Tibial artery (tissue), 4 donors: ENCODE measurements at regions not wholly inside any gene's neighbourhood (a gene's known extent, or its start where the extent isn't known, plus 50 kb on each side); places are given as distances from the start of the nearest gene placed in this dataset.

Experiments used
- DNase-seq, 2 donors: peaks; one replicate each; pipeline ENCODE4 v3.0.0-alpha.2; 2019
- H3K27ac ChIP-seq, 2 donors: fragments of 200-600 bp; sonication (generic) in 1 of 2; 1 replicate in 1 of 2; 2 replicates in 1 of 2; pipeline ENCODE4 v1.5.1; 2018 to 2019; ENCODE audit warnings: mild to moderate bottlenecking in 1 of 2
- H3K27me3 ChIP-seq, 2 donors: fragments of 200-600 bp; sonication (generic) in 1 of 2; one replicate each; pipeline versions ENCODE4 v1.5.1 to v1.6.0; 2016 to 2019
- H3K36me3 ChIP-seq, 3 donors: fragments of 200-600 bp; sonication (generic) in 2 of 3; one replicate each; pipeline ENCODE4 v1.5.1; 2016 to 2019; ENCODE audit warnings: mild to moderate bottlenecking in 2 of 3
- H3K4me1 ChIP-seq, 4 donors: fragments of 200-600 bp; sonication (generic) in 2 of 4; 1 replicate in 3 of 4; 2 replicates in 1 of 4; pipeline ENCODE4 v1.5.1; 2016 to 2019
- H3K4me3 ChIP-seq, 2 donors: fragments of 200-600 bp; sonication (generic) in 1 of 2; 1 replicate in 1 of 2; 2 replicates in 1 of 2; pipeline ENCODE4 v1.5.1; 2018 to 2019; ENCODE audit warnings: mild to moderate bottlenecking in 2 of 2
- H3K9me3 ChIP-seq, 3 donors: fragments of 200-600 bp; sonication (generic) in 1 of 3; one replicate each; pipeline ENCODE4 v1.5.1; 2016 to 2019
- intact Hi-C: fragments of 100-400 bp; cut with DNase I; formaldehyde crosslinking; loops from one replicate; pipeline ENCODE4 v1.15.0; 2023; ENCODE audit warnings: low total_unique reads
- TF ChIP-seq, protein P1 (sequence below), 2 experiments: fragments of 200-600 bp in 1 of 2; fragments of 450-650 bp in 1 of 2; IDR thresholded peaks; one replicate each; pipeline ENCODE4 v1.5.1; 2017 to 2019; ENCODE audit warnings: antibody characterized with exemption in 2 of 2, mild to moderate bottlenecking in 1 of 2, moderate library complexity in 1 of 2

GRCh38 chr13:38518328-38518727 is 168.5 kb upstream of the FREM2 start:
- no peak for DNase-seq

DNA sequence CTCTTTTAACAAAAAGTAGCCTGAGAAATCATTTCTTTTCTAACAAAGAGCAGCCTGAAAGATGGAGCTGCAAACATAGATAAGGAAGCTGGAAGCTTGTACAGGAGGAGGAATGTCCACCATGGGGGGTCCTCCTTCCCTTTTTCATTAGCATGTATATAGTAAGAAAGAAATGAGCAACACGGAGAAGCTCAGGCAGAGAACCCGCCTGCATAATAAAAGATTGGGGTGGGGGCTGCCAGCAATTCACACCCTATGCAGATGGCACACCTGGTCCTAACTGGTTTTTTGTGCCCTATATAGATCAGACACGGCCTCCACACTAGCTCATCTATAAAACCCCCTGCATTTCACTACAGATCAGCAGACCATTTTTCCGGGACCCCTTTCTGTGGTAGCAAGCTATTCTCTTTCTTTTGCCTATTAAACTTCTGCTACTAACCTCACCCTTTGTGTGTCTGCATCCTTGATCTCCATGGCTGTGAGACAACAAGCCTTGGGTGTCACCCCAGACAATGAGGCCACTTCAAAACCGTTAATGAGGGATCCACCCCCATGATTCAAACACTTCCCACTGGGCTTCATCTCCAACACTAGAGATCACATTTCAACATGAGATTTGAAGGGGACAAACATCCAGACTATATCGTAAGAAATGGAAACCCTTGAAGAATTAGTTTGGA is 167.5 kb upstream of the FREM2 start:
- no peak overlapping the region for H3K27ac ChIP-seq
- H3K27me3 ChIP-seq = no peaks in the 10 kb centered on the region
- no peaks in the 10 kb centered on the region for H3K36me3 ChIP-seq
- no peak for DNase-seq
- TF ChIP-seq, protein P1, sequence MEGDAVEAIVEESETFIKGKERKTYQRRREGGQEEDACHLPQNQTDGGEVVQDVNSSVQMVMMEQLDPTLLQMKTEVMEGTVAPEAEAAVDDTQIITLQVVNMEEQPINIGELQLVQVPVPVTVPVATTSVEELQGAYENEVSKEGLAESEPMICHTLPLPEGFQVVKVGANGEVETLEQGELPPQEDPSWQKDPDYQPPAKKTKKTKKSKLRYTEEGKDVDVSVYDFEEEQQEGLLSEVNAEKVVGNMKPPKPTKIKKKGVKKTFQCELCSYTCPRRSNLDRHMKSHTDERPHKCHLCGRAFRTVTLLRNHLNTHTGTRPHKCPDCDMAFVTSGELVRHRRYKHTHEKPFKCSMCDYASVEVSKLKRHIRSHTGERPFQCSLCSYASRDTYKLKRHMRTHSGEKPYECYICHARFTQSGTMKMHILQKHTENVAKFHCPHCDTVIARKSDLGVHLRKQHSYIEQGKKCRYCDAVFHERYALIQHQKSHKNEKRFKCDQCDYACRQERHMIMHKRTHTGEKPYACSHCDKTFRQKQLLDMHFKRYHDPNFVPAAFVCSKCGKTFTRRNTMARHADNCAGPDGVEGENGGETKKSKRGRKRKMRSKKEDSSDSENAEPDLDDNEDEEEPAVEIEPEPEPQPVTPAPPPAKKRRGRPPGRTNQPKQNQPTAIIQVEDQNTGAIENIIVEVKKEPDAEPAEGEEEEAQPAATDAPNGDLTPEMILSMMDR (IDR thresholded peaks at IDR 0.05) = no peak
- H3K4me3 ChIP-seq = no peak overlapping the region
- H3K4me1 ChIP-seq = no peaks in the 10 kb centered on the region
- no peaks in the 10 kb centered on the region for H3K9me3 ChIP-seq
- intact Hi-C loops = no loop called here

More at GRCh38 chr13:38518328-38518727, 168.5 kb upstream of the FREM2 start:
- H3K27ac ChIP-seq = no peak overlapping the region
- H3K27me3 ChIP-seq = no peaks in the 10 kb centered on the region
- no peak overlapping the region for H3K4me3 ChIP-seq
- intact Hi-C loops = no loop called here
- no peaks in the 10 kb centered on the region for H3K36me3 ChIP-seq
- no peaks in the 10 kb centered on the region for H3K9me3 ChIP-seq
- H3K4me1 ChIP-seq = no peaks in the 10 kb centered on the region
- TF ChIP-seq, protein P1 (IDR thresholded peaks at IDR 0.05) = no peak

DNA sequence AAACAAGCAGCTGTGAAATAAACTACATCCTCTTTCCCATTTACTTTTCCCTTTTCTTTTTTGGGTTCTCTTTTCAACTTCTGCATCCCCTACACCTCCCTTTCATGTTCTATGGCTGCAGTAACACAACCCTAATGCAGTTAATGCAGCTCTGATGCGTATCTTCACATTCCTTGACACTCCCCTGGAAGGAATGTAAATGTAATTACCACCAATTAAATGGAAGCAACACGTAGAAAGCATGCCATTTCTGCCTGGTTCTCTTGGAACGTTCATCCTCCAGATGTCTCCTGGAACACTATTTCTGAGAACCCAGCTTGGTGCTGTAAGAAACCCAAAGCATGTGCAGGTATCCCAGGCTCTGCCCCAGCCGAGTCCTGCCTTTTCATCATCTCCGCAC is 166.8 kb upstream of the FREM2 start:
- Histone ChIP-seq H3K9me3 (no peaks in the 10 kb centered on the region), H3K4me3 (no peak overlapping the region), H3K27me3 (no peaks in the 10 kb centered on the region), H3K27ac (no peak overlapping the region), H3K36me3 (no peaks in the 10 kb centered on the region), H3K4me1 (no peaks in the 10 kb centered on the region)
- intact Hi-C loops = no loop called here
- TF ChIP-seq, protein P1 (IDR thresholded peaks at IDR 0.05) = no peak
- DNase-seq = no peak

DNA sequence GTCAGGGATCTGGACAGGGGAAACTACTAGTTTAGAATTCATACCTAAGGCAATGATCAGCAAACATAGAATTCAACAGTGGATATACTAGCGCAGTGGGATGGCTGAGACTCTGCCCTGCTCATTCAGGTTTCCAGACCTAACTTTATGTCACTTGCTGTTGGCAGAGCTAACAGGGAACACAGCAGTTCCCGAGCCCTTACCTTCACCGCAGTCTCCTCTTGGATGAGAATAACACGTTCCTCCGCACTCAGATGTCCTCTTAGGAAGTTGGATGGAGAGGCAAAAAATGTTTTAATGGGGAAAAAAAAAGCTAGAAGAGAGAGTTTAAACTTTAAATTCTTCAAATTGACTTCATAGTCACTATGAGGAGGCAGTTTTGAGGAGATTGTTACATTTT is 159.7 kb upstream of the FREM2 start:
- DNase-seq = no peak
- no peak overlapping the region for H3K27ac ChIP-seq
- no peaks in the 10 kb centered on the region for H3K27me3 ChIP-seq
- no peaks in the 10 kb centered on the region for H3K36me3 ChIP-seq
- no peaks in the 10 kb centered on the region for H3K4me1 ChIP-seq
- H3K9me3 ChIP-seq = no peaks in the 10 kb centered on the region
- intact Hi-C loops = no loop called here
- TF ChIP-seq, protein P1 (IDR thresholded peaks at IDR 0.05) = no peak
- no peak overlapping the region for H3K4me3 ChIP-seq

- no peak for DNase-seq
- Histone ChIP-seq H3K27ac (no peak overlapping the region), H3K36me3 (no peaks in the 10 kb centered on the region), H3K4me3 (no peak overlapping the region), H3K9me3 (no peaks in the 10 kb centered on the region), H3K27me3 (no peaks in the 10 kb centered on the region), H3K4me1 (no peaks in the 10 kb centered on the region)
- intact Hi-C loops = no loop called here
- TF ChIP-seq, protein P1 (IDR thresholded peaks at IDR 0.05) = no peak
These were observed 157.9 kb upstream of the FREM2 start for GRCh38 chr13:38528986-38529385.

DNA sequence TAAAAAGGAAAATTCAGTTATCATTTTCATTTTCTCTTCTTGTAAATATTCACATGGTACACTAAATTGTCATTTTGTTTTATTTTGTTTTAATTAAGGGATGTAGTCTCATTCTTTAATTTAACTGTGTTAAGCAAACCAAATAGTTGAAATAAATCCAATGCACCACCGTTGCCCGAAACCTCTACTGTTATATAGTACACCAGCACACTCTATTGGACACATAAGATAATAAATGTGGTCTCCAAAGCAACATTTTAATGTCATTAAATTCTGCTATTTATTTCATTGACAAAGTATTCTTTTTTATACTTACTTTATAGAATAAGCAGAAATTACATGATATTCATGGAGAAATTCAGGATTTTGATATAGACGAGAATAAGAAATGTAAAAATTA is 156.4 kb upstream of the FREM2 start:
- Histone ChIP-seq H3K4me1 (no peaks in the 10 kb centered on the region), H3K27ac (no peak overlapping the region), H3K36me3 (no peaks in the 10 kb centered on the region), H3K27me3 (no peaks in the 10 kb centered on the region), H3K4me3 (no peak overlapping the region), H3K9me3 (no peaks in the 10 kb centered on the region)
- intact Hi-C loops = no loop called here
- TF ChIP-seq, protein P1 (IDR thresholded peaks at IDR 0.05) = peak in 1 of 2 experiments; percentile 19
- no peak for DNase-seq
